Panc1 (cell line): ENCODE measurements at regions not wholly inside any gene's neighbourhood (a gene's known extent, or its start where the extent isn't known, plus 50 kb on each side); places are given as distances from the start of the nearest gene placed in this dataset.

Source experiments
- ATAC-seq: fragments of 200-7000 bp; cut with Tn5 transposase; 2 replicates; pipeline ENCODE4 v1.9.1; 2020; ENCODE audit warnings: mild to moderate bottlenecking, moderate library complexity
- BruUV-seq: library from RNA; stranded (reverse); fragments of 400-500 nt; replicated peaks from 2 replicates; lab custom pipeline; 2021; lab: Mats Ljungman, UMichigan
- CTCF ChIA-PET: fragments of 300-600 bp; sonication (Branson Sonifier 250); formaldehyde crosslinking; loops from one replicate; lab custom pipeline; 2022; ENCODE audit warnings: antibody characterized with exemption; lab: Charles Lee
- POLR2A ChIA-PET: fragments of 300-600 bp; sonication (Branson Sonifier 250); formaldehyde crosslinking; loops from one replicate; lab custom pipeline; 2022; ENCODE audit warnings: antibody characterized with exemption; lab: Charles Lee
- DNase-seq: peaks from one replicate; pipeline ENCODE4 v3.0.0-alpha.2; 2010; ENCODE audit warnings: low read depth, low spot score
- H3K27ac ChIP-seq: 2 replicates; pipeline ENCODE4 v1.5.1; 2011; ENCODE audit warnings: mild to moderate bottlenecking, low read length, inconsistent platforms
- H3K27me3 ChIP-seq: fragments of 200-500 bp; sonication (Bioruptor generic); 2 replicates; pipeline ENCODE4 v1.6.0; 2014; ENCODE audit warnings: low read length, inconsistent platforms; ENCODE audit not compliant: control insufficient read depth, insufficient read depth
- H3K36me3 ChIP-seq: fragments of 200-500 bp; sonication (Bioruptor generic); 2 replicates; pipeline ENCODE4 v1.5.1; 2014; ENCODE audit warnings: inconsistent platforms, mild to moderate bottlenecking, low read length, moderate library complexity; ENCODE audit not compliant: control insufficient read depth, insufficient read depth
- H3K4me1 ChIP-seq: 2 replicates; pipeline ENCODE4 v1.5.1; 2011; ENCODE audit warnings: inconsistent platforms, mild to moderate bottlenecking, low read length, moderate library complexity; ENCODE audit not compliant: control insufficient read depth, insufficient read depth
- H3K4me3 ChIP-seq, 2 experiments: 2 replicates each; pipeline ENCODE4 v1.5.1; 2011 to 2012; ENCODE audit warnings: low read depth in 2 of 2, low read length in 2 of 2, mild to moderate bottlenecking in 2 of 2, inconsistent platforms in 1 of 2, moderate library complexity in 1 of 2
- H3K9me3 ChIP-seq: fragments of 200-500 bp; sonication (Bioruptor generic); 2 replicates; pipeline ENCODE4 v1.5.1; 2014; ENCODE audit warnings: low read depth, mild to moderate bottlenecking, inconsistent platforms, low read length, moderate library complexity; ENCODE audit not compliant: control insufficient read depth, insufficient read depth
- POLR2AphosphoS5 ChIP-seq: IDR thresholded peaks from 2 replicates; pipeline ENCODE4 v1.6.1; 2012; ENCODE audit warnings: mild to moderate bottlenecking, low read depth, low read length, moderate library complexity
- SIN3A ChIP-seq: IDR thresholded peaks from 2 replicates; pipeline ENCODE4 v1.6.1; 2012; ENCODE audit warnings: low read depth, mild to moderate bottlenecking, low read length, moderate library complexity, borderline replicate concordance; ENCODE audit not compliant: insufficient read depth
- TCF7L2 ChIP-seq: IDR thresholded peaks from 2 replicates; pipeline ENCODE4 v1.6.1; 2011; ENCODE audit warnings: mild to moderate bottlenecking, low read depth, low read length, inconsistent platforms
- in situ Hi-C: cut with HindIII; loops from 2 replicates; pipeline ENCODE4 v1.10.0; 2016; ENCODE audit warnings: low sequenced_read_pairs, low pct_unique_long_range_greater_than_20kb
- intact Hi-C: fragments of 100-400 bp; cut with micrococcal nuclease; formaldehyde crosslinking; loops from one replicate; pipeline ENCODE4 v1.10.0; 2022; ENCODE audit not compliant: unreplicated experiment
- TF ChIP-seq, protein P1 (sequence below), 2 experiments: IDR thresholded peaks; 2 replicates each; pipeline ENCODE4 v1.6.1; 2011 to 2012; ENCODE audit warnings: low read depth in 2 of 2, control low read depth in 1 of 2, low read length in 1 of 2, mild to moderate bottlenecking in 1 of 2, moderate library complexity in 1 of 2; ENCODE audit not compliant: insufficient read depth in 1 of 2
- TF ChIP-seq, protein P2 (sequence below): fragments of 450-650 bp; IDR thresholded peaks from 2 replicates; pipeline ENCODE4 v1.5.1; 2017; ENCODE audit warnings: mild to moderate bottlenecking

DNA sequence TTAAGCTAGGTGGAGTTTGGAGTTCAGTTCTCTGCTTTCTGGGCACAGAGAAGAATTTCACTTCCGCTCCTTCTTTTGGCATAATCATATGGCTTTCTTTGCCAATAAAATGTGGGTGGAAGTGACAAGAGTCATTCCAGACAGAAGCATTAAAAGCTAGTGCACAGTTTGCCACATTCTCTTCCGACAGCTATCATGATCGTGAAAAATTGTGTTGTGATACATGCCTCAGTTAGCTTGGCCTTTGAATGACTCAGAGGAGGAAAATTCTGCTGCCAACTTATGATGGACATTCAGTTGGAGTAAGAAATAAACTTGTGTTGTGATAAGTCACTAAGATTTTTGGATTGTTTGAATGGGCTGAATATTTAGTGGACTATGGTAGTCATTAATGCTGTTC lies 291.7 kb upstream of the SATB1 start:
- H3K4me3 ChIP-seq = no peak overlapping the region
- intact Hi-C loops (no loop called here), in situ Hi-C loops (no loop called here)
- ChIA-PET POLR2A (no interaction called here), CTCF (no interaction called here)
- no peak for DNase-seq
- ATAC-seq = no peak
- H3K36me3 ChIP-seq = no peaks in the 10 kb centered on the region
- H3K27me3 ChIP-seq = no peaks in the 10 kb centered on the region
- no peak overlapping the region for H3K27ac ChIP-seq
- no peaks in the 10 kb centered on the region for H3K4me1 ChIP-seq
- no peaks in the 10 kb centered on the region for H3K9me3 ChIP-seq
- TF ChIP-seq, protein P1, sequence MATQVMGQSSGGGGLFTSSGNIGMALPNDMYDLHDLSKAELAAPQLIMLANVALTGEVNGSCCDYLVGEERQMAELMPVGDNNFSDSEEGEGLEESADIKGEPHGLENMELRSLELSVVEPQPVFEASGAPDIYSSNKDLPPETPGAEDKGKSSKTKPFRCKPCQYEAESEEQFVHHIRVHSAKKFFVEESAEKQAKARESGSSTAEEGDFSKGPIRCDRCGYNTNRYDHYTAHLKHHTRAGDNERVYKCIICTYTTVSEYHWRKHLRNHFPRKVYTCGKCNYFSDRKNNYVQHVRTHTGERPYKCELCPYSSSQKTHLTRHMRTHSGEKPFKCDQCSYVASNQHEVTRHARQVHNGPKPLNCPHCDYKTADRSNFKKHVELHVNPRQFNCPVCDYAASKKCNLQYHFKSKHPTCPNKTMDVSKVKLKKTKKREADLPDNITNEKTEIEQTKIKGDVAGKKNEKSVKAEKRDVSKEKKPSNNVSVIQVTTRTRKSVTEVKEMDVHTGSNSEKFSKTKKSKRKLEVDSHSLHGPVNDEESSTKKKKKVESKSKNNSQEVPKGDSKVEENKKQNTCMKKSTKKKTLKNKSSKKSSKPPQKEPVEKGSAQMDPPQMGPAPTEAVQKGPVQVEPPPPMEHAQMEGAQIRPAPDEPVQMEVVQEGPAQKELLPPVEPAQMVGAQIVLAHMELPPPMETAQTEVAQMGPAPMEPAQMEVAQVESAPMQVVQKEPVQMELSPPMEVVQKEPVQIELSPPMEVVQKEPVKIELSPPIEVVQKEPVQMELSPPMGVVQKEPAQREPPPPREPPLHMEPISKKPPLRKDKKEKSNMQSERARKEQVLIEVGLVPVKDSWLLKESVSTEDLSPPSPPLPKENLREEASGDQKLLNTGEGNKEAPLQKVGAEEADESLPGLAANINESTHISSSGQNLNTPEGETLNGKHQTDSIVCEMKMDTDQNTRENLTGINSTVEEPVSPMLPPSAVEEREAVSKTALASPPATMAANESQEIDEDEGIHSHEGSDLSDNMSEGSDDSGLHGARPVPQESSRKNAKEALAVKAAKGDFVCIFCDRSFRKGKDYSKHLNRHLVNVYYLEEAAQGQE (IDR thresholded peaks at IDR 0.05; ENCODE audit: insufficient read depth in 1 of 2, low read depth in 2 of 2, low read length in 1 of 2) = no peak
- no peak for TF ChIP-seq POLR2AphosphoS5
- no peak for TF ChIP-seq SIN3A
- no TSS peak for BruUV-seq

DNA sequence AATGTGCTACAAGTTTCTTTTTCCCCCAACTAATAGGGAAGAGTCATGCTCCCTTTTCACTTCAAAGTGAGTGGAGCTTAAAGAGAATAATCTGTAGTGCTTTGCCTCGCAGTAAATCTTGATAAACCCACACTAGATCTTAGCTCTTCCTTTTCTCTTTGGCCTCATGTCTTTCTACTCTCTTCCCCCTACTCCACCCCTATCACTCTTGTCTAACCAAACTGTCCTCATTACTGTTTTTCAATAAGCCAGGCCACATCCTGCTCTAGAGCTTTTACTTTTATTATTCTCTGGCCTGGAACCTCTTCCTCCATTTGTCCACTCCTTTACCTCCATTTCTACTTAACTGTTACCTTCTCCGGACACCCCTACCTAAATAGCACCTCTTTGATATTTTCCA lies 291.0 kb upstream of the SATB1 start:
- POLR2A ChIA-PET = no interaction called here
- H3K36me3 ChIP-seq = no peaks in the 10 kb centered on the region
- no TSS peak for BruUV-seq

More for the DNA sequence above, 291.0 kb upstream of the SATB1 start:
- H3K27ac ChIP-seq = no peak overlapping the region
- H3K9me3 ChIP-seq = no peaks in the 10 kb centered on the region
- in situ Hi-C loops = no loop called here
- TF ChIP-seq TCF7L2 = no peak
- TF ChIP-seq, protein P1 (IDR thresholded peaks at IDR 0.05; ENCODE audit: insufficient read depth in 1 of 2, low read depth in 2 of 2, low read length in 1 of 2) = no peak
- TF ChIP-seq, protein P2, sequence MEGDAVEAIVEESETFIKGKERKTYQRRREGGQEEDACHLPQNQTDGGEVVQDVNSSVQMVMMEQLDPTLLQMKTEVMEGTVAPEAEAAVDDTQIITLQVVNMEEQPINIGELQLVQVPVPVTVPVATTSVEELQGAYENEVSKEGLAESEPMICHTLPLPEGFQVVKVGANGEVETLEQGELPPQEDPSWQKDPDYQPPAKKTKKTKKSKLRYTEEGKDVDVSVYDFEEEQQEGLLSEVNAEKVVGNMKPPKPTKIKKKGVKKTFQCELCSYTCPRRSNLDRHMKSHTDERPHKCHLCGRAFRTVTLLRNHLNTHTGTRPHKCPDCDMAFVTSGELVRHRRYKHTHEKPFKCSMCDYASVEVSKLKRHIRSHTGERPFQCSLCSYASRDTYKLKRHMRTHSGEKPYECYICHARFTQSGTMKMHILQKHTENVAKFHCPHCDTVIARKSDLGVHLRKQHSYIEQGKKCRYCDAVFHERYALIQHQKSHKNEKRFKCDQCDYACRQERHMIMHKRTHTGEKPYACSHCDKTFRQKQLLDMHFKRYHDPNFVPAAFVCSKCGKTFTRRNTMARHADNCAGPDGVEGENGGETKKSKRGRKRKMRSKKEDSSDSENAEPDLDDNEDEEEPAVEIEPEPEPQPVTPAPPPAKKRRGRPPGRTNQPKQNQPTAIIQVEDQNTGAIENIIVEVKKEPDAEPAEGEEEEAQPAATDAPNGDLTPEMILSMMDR = no peak
- TF ChIP-seq POLR2AphosphoS5 = no peak
- no peak for TF ChIP-seq SIN3A
- ATAC-seq (no peak), DNase-seq (no peak)
- H3K4me1 ChIP-seq = no peaks in the 10 kb centered on the region
- CTCF ChIA-PET = no interaction called here
- H3K27me3 ChIP-seq = no peaks in the 10 kb centered on the region
- intact Hi-C loops = no loop called here
- no peak overlapping the region for H3K4me3 ChIP-seq
